HEK293 (cell line): ENCODE measurements at regions not wholly inside any gene's neighbourhood (a gene's known extent, or its start where the extent isn't known, plus 50 kb on each side); places are given as distances from the start of the nearest gene placed in this dataset.

Experiments used
- GLIS2 ChIP-seq: fragments of 450-650 bp; formaldehyde crosslinking; IDR thresholded peaks from 2 replicates; pipeline ENCODE4 v1.5.1; 2016; ENCODE audit warnings: missing biosample characterization, missing genetic modification characterization
- SETDB1 ChIP-seq: IDR thresholded peaks from one replicate; pipeline ENCODE4 v1.6.1; 2017; ENCODE audit warnings: mild to moderate bottlenecking, low read length, moderate library complexity, mixed read lengths; ENCODE audit not compliant: insufficient read length
- ZIC2 ChIP-seq: fragments of 450-650 bp; formaldehyde crosslinking; IDR thresholded peaks from 2 replicates; pipeline ENCODE4 v1.5.1; 2016; ENCODE audit warnings: missing biosample characterization, missing genetic modification characterization
- ZNF221 ChIP-seq: fragments of 450-650 bp; formaldehyde crosslinking; IDR thresholded peaks from 2 replicates; pipeline ENCODE4 v1.5.1; 2017; ENCODE audit warnings: missing biosample characterization, missing genetic modification characterization, borderline replicate concordance
- ZNF266 ChIP-seq: fragments of 450-650 bp; formaldehyde crosslinking; IDR thresholded peaks from 2 replicates; pipeline ENCODE4 v1.5.1; 2016; ENCODE audit warnings: missing biosample characterization, missing genetic modification characterization, low read depth
- ZNF292 ChIP-seq: fragments of 450-650 bp; formaldehyde crosslinking; IDR thresholded peaks from 2 replicates; pipeline ENCODE4 v1.5.1; 2016; ENCODE audit warnings: low read depth, missing biosample characterization, missing genetic modification characterization, borderline replicate concordance
- ZNF302 ChIP-seq: fragments of 450-650 bp; formaldehyde crosslinking; IDR thresholded peaks from 2 replicates; pipeline ENCODE4 v1.5.1; 2016; ENCODE audit warnings: missing biosample characterization, missing genetic modification characterization, low read depth
- ZNF37A ChIP-seq: fragments of 450-650 bp; IDR thresholded peaks from 2 replicates; pipeline ENCODE4 v1.5.1; 2018; ENCODE audit warnings: missing biosample characterization, missing genetic modification characterization
- ZNF423 ChIP-seq: fragments of 450-650 bp; formaldehyde crosslinking; IDR thresholded peaks from 2 replicates; pipeline ENCODE4 v1.5.1; 2016; ENCODE audit warnings: missing biosample characterization, missing genetic modification characterization
- ZNF561 ChIP-seq: fragments of 450-650 bp; IDR thresholded peaks from 2 replicates; pipeline ENCODE4 v1.5.1; 2018; ENCODE audit warnings: missing biosample characterization, missing genetic modification characterization, borderline replicate concordance
- ZNF571 ChIP-seq: fragments of 450-650 bp; formaldehyde crosslinking; IDR thresholded peaks from 2 replicates; pipeline ENCODE4 v1.5.0; 2017; ENCODE audit warnings: missing biosample characterization, missing genetic modification characterization
- ZNF600 ChIP-seq: fragments of 450-650 bp; formaldehyde crosslinking; IDR thresholded peaks from 2 replicates; pipeline ENCODE4 v1.5.1; 2016; ENCODE audit warnings: missing biosample characterization, missing genetic modification characterization
- ZNF626 ChIP-seq: fragments of 450-650 bp; sonication (Bioruptor Pico); formaldehyde crosslinking; IDR thresholded peaks from 2 replicates; pipeline ENCODE4 v1.5.1; 2018; ENCODE audit warnings: missing biosample characterization, missing genetic modification characterization, inconsistent platforms
- ZNF707 ChIP-seq: fragments of 450-650 bp; formaldehyde crosslinking; IDR thresholded peaks from 2 replicates; pipeline ENCODE4 v1.5.1; 2016; ENCODE audit warnings: missing biosample characterization, missing genetic modification characterization
- ZNF776 ChIP-seq: fragments of 450-650 bp; formaldehyde crosslinking; IDR thresholded peaks from 2 replicates; pipeline ENCODE4 v1.5.0; 2017; ENCODE audit warnings: missing biosample characterization, missing genetic modification characterization, borderline replicate concordance
- ZXDB ChIP-seq: fragments of 450-650 bp; formaldehyde crosslinking; IDR thresholded peaks from 2 replicates; pipeline ENCODE4 v1.5.1; 2016; ENCODE audit warnings: missing biosample characterization, missing genetic modification characterization
- TF ChIP-seq, protein P1 (sequence below): fragments of 450-650 bp; formaldehyde crosslinking; IDR thresholded peaks from 2 replicates; pipeline ENCODE4 v1.5.1; 2016; ENCODE audit warnings: missing biosample characterization, missing genetic modification characterization
- TF ChIP-seq, protein P2 (sequence below): fragments of 450-650 bp; formaldehyde crosslinking; IDR thresholded peaks from 2 replicates; pipeline ENCODE4 v1.5.1; 2016; ENCODE audit warnings: missing biosample characterization, missing genetic modification characterization
- TF ChIP-seq, protein P3 (sequence below): fragments of 450-650 bp; formaldehyde crosslinking; IDR thresholded peaks from 2 replicates; pipeline ENCODE4 v1.5.1; 2016; ENCODE audit warnings: missing biosample characterization, missing genetic modification characterization
- TF ChIP-seq, protein P4 (sequence below): fragments of 450-650 bp; formaldehyde crosslinking; IDR thresholded peaks from 2 replicates; pipeline ENCODE4 v1.5.1; 2016; ENCODE audit warnings: missing biosample characterization, missing genetic modification characterization
- TF ChIP-seq, protein P5 (sequence below): fragments of 450-650 bp; formaldehyde crosslinking; IDR thresholded peaks from 2 replicates; pipeline ENCODE4 v1.5.1; 2017; ENCODE audit warnings: missing biosample characterization, missing genetic modification characterization
- TF ChIP-seq, protein P6 (sequence below): fragments of 450-650 bp; formaldehyde crosslinking; IDR thresholded peaks from 2 replicates; pipeline ENCODE4 v1.5.1; 2016; ENCODE audit warnings: missing biosample characterization, missing genetic modification characterization

DNA sequence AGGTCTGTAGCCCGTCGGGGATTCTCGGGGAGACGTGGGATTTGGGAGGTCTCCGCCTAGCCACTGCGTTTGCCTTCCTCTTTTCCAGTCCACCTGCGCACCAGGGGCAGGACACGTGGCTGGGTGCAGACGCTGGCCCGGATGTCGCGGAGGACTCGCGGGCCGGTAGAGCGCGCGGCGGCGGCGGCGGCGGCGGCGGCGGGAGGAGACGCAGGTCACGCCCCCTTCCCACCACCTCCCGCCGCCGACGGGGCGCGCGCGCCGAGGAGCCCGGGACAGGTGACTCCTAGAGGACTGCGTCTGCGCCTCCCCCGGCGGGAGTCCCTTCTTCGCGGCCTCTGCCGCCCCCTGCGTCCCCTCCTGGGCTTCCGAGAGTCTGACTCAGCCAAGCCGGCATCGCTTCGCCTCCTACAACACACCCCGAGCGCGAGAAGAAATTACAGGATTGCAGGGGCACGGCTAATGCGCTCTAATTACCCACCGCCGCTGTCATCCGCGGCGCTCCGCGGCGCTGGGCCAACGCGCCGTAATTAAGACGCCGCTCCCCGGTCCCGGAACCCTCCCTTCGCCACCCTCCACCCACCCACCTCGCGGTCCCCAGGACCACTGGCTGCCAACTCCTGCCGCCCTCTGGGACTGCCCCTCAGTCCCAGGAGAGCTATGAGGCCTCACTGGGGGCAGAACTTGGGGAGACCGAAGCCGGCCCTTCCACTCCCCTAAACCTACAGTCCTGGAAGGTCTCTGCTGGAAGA lies 124.5 kb downstream of the MRPL14 start (continued):
- TF ChIP-seq, protein P1, sequence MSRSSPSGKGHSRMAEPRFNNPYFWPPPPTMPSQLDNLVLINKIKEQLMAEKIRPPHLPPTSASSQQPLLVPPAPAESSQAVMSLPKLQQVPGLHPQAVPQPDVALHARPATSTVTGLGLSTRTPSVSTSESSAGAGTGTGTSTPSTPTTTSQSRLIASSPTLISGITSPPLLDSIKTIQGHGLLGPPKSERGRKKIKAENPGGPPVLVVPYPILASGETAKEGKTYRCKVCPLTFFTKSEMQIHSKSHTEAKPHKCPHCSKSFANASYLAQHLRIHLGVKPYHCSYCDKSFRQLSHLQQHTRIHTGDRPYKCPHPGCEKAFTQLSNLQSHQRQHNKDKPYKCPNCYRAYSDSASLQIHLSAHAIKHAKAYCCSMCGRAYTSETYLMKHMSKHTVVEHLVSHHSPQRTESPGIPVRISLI = no peak
- TF ChIP-seq ZNF600 (tag by site-specific recombination) = peak; percentile 51; the same call in 1 of the 2 replicates
- peak; percentile 86 for TF ChIP-seq ZIC2 (tag by site-specific recombination)
- no peak for TF ChIP-seq ZNF37A (tag by site-specific recombination)
- TF ChIP-seq, protein P2, sequence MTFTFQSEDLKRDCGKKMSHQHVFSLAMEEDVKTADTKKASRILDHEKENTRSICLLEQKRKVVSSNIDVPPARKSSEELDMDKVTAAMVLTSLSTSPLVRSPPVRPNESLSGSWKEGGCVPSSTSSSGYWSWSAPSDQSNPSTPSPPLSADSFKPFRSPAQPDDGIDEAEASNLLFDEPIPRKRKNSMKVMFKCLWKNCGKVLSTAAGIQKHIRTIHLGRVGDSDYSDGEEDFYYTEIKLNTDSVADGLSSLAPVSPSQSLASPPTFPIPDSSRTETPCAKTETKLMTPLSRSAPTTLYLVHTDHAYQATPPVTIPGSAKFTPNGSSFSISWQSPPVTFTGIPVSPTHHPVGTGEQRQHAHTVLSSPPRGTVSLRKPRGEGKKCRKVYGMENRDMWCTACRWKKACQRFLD (tag by site-specific recombination) = no peak
- TF ChIP-seq ZNF292 (tag by site-specific recombination) = no peak
- no peak for TF ChIP-seq ZNF776 (tag by site-specific recombination)
- peak; percentile 90 for TF ChIP-seq GLIS2 (tag by site-specific recombination)
- TF ChIP-seq ZNF561 (tag by site-specific recombination) = peak; percentile 72; the same call in 1 of the 2 replicates
- no peak for TF ChIP-seq ZNF707
- no peak for TF ChIP-seq ZNF626 (tag by site-specific recombination)
- no peak for TF ChIP-seq ZNF221 (tag by site-specific recombination)
- TF ChIP-seq ZNF302 (tag by site-specific recombination) = no peak
- no peak for TF ChIP-seq SETDB1
- no peak for TF ChIP-seq ZNF571
- TF ChIP-seq, protein P3, sequence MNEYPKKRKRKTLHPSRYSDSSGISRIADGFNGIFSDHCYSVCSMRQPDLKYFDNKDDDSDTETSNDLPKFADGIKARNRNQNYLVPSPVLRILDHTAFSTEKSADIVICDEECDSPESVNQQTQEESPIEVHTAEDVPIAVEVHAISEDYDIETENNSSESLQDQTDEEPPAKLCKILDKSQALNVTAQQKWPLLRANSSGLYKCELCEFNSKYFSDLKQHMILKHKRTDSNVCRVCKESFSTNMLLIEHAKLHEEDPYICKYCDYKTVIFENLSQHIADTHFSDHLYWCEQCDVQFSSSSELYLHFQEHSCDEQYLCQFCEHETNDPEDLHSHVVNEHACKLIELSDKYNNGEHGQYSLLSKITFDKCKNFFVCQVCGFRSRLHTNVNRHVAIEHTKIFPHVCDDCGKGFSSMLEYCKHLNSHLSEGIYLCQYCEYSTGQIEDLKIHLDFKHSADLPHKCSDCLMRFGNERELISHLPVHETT = no peak
- peak; percentile 92 for TF ChIP-seq ZXDB (tag by site-specific recombination)
- no peak for TF ChIP-seq ZNF266 (tag by site-specific recombination)
- 0 out of 2 replicates have a peak, but pooled peaks have one; percentile 7 for TF ChIP-seq ZNF423 (tag by site-specific recombination)
- TF ChIP-seq, protein P4, sequence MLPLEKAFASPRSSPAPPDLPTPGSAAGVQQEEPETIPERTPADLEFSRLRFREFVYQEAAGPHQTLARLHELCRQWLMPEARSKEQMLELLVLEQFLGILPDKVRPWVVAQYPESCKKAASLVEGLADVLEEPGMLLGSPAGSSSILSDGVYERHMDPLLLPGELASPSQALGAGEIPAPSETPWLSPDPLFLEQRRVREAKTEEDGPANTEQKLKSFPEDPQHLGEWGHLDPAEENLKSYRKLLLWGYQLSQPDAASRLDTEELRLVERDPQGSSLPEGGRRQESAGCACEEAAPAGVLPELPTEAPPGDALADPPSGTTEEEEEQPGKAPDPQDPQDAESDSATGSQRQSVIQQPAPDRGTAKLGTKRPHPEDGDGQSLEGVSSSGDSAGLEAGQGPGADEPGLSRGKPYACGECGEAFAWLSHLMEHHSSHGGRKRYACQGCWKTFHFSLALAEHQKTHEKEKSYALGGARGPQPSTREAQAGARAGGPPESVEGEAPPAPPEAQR (tag by site-specific recombination) = no peak
- TF ChIP-seq, protein P5, sequence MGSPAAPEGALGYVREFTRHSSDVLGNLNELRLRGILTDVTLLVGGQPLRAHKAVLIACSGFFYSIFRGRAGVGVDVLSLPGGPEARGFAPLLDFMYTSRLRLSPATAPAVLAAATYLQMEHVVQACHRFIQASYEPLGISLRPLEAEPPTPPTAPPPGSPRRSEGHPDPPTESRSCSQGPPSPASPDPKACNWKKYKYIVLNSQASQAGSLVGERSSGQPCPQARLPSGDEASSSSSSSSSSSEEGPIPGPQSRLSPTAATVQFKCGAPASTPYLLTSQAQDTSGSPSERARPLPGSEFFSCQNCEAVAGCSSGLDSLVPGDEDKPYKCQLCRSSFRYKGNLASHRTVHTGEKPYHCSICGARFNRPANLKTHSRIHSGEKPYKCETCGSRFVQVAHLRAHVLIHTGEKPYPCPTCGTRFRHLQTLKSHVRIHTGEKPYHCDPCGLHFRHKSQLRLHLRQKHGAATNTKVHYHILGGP (tag by site-specific recombination) = no peak
- TF ChIP-seq, protein P6, sequence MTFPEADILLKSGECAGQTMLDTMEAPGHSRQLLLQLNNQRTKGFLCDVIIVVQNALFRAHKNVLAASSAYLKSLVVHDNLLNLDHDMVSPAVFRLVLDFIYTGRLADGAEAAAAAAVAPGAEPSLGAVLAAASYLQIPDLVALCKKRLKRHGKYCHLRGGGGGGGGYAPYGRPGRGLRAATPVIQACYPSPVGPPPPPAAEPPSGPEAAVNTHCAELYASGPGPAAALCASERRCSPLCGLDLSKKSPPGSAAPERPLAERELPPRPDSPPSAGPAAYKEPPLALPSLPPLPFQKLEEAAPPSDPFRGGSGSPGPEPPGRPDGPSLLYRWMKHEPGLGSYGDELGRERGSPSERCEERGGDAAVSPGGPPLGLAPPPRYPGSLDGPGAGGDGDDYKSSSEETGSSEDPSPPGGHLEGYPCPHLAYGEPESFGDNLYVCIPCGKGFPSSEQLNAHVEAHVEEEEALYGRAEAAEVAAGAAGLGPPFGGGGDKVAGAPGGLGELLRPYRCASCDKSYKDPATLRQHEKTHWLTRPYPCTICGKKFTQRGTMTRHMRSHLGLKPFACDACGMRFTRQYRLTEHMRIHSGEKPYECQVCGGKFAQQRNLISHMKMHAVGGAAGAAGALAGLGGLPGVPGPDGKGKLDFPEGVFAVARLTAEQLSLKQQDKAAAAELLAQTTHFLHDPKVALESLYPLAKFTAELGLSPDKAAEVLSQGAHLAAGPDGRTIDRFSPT (tag by site-specific recombination) = 0 out of 2 replicates have a peak, but pooled peaks have one; percentile 49
- TF ChIP-seq, all 188 proteins: peak for 48
